ENCODE measurements at regions not wholly inside any gene's neighbourhood (a gene's known extent, or its start where the extent isn't known, plus 50 kb on each side); places are given as distances from the start of the nearest gene placed in this dataset.
"Not testable (repeated sequence)": the region's sequence is repeated elsewhere in the genome, so short reads cannot be mapped to it uniquely, and the experiment has no call there.

- no peak for TF ChIP-seq HDAC2 (IDR thresholded peaks at IDR 0.05)
- TF ChIP-seq ATF3 (IDR thresholded peaks at IDR 0.05; ENCODE audit: borderline replicate concordance, extremely low read depth, low read depth, low read length) = no peak
Observed at GRCh38 chr5:118326481-118327045, 661.8 kb downstream of the DTWD2 start (continued).

GRCh38 chr5:118325931-118326330 lies 662.4 kb downstream of the DTWD2 start:
- DNase-seq (ENCODE audit: low read depth, low spot score) (no peak), FAIRE-seq (no peak), ATAC-seq (no peak)
- POLR2A ChIA-PET = no interaction called here
- Histone ChIP-seq H2AFZ (ENCODE audit: control insufficient read depth, low read depth, low read length) (no peak overlapping the region), H3K9ac (ENCODE audit: control insufficient read depth, insufficient read depth, low read length) (no peak overlapping the region), H3K9me3 (replicated peaks; ENCODE audit: control insufficient read depth, insufficient read depth, low read length) (no peaks in the 10 kb centered on the region), H3K4me3 (no peak overlapping the region), H3K27ac (ENCODE audit: control insufficient read depth, insufficient read depth) (no peak overlapping the region), H3K36me3 (ENCODE audit: control insufficient read depth in 2 of 2, insufficient read depth in 2 of 2, low read length in 1 of 2) (no peaks in the 10 kb centered on the region), H4K20me1 (ENCODE audit: control insufficient read depth, insufficient read depth) (no peaks in the 10 kb centered on the region), H3K4me2 (ENCODE audit: control insufficient read depth, insufficient read depth) (no peak overlapping the region), H3K79me2 (ENCODE audit: control insufficient read depth, insufficient read depth, low read length) (no peaks in the 10 kb centered on the region), H3K27me3 (replicated peaks in 1 of 2; ENCODE audit: control insufficient read depth in 2 of 2, insufficient read depth in 2 of 2, low read length in 1 of 2) (no peaks in the 10 kb centered on the region), H3K4me1 (ENCODE audit: control insufficient read depth, insufficient read depth, low read length) (no peaks in the 10 kb centered on the region)
- in situ Hi-C loops (cut with MboI) (no loop called here), intact Hi-C loops (cut with micrococcal nuclease; ENCODE audit: unreplicated experiment) (no loop called here)
- RAD21 ChIA-PET (ENCODE audit: unreplicated experiment) = no interaction called here
- WGBS (ENCODE audit: insufficient coverage, insufficient replicate concordance, low lambda C conversion rate, missing lambda C conversion rate) = 0% methylated on average over 2 of the region's 2 CpGs
- BruUV-seq (replicated peaks) = no TSS peak
- TF ChIP-seq NR2F1 (conservative IDR thresholded peaks at IDR 0.05) = no peak
- no peak for TF ChIP-seq ZBTB40 (IDR thresholded peaks at IDR 0.05; ENCODE audit: borderline replicate concordance)
- TF ChIP-seq DPF2 (IDR thresholded peaks at IDR 0.05) = no peak
- no peak for TF ChIP-seq HSF1 (IDR thresholded peaks at IDR 0.05; ENCODE audit: low read depth, low read length)
- no peak for TF ChIP-seq TARDBP (IDR thresholded peaks at IDR 0.05; ENCODE audit: borderline replicate concordance)
- SMC1A ChIA-PET (ENCODE audit: uncharacterized antibody, unreplicated experiment) = no interaction called here
- CTCF ChIA-PET = no interaction called here

GRCh38 chr5:118323723-118324122 lies 664.6 kb downstream of the DTWD2 start:
- WGBS (ENCODE audit: insufficient coverage, insufficient replicate concordance, low lambda C conversion rate, missing lambda C conversion rate) = 44% methylated on average over 5 of the region's 5 CpGs
- FAIRE-seq; H3K4me3 ChIP-seq; H4K20me1 ChIP-seq (ENCODE audit: control insufficient read depth, insufficient read depth); ATAC-seq; intact Hi-C loops (cut with micrococcal nuclease; ENCODE audit: unreplicated experiment); H3K4me1 ChIP-seq (ENCODE audit: control insufficient read depth, insufficient read depth, low read length); H3K79me2 ChIP-seq (ENCODE audit: control insufficient read depth, insufficient read depth, low read length); H3K27me3 ChIP-seq (replicated peaks in 1 of 2; ENCODE audit: control insufficient read depth in 2 of 2, insufficient read depth in 2 of 2, low read length in 1 of 2); POLR2A ChIA-PET; SMC1A ChIA-PET (ENCODE audit: uncharacterized antibody, unreplicated experiment); H3K9me3 ChIP-seq (replicated peaks; ENCODE audit: control insufficient read depth, insufficient read depth, low read length); RAD21 ChIA-PET (ENCODE audit: unreplicated experiment); in situ Hi-C loops (cut with MboI); CTCF ChIA-PET; H3K27ac ChIP-seq (ENCODE audit: control insufficient read depth, insufficient read depth); H2AFZ ChIP-seq (ENCODE audit: control insufficient read depth, low read depth, low read length); H3K4me2 ChIP-seq (ENCODE audit: control insufficient read depth, insufficient read depth); H3K9ac ChIP-seq (ENCODE audit: control insufficient read depth, insufficient read depth, low read length); DNase-seq (ENCODE audit: low read depth, low spot score); H3K36me3 ChIP-seq (ENCODE audit: control insufficient read depth in 2 of 2, insufficient read depth in 2 of 2, low read length in 1 of 2); BruUV-seq (replicated peaks): not testable (repeated sequence)

Data from GM12878 (cell line).